ENCODE measurements at regions not wholly inside any gene's neighbourhood (a gene's known extent, or its start where the extent isn't known, plus 50 kb on each side); places are given as distances from the start of the nearest gene placed in this dataset.
"Not testable (repeated sequence)": the region's sequence is repeated elsewhere in the genome, so short reads cannot be mapped to it uniquely, and the experiment has no call there.

GRCh38 chr12:33205981-33206380, 233.6 kb downstream of the SYT10 start:
- no peaks in the 10 kb centered on the region for H3K27me3 ChIP-seq (ENCODE audit: control insufficient read depth, insufficient read depth, low read length)
- no peaks in the 10 kb centered on the region for H3K36me3 ChIP-seq (ENCODE audit: control insufficient read depth, insufficient read depth, low read length)
- H3K9me3 ChIP-seq (ENCODE audit: control insufficient read depth, low read depth, low read length): no peaks in the 10 kb centered on the region
- H3K4me3 ChIP-seq (ENCODE audit: low read length): no peak overlapping the region
- no peak for DNase-seq
- no peak overlapping the region for H3K27ac ChIP-seq (ENCODE audit: low read length)
- H3K4me1 ChIP-seq (ENCODE audit: control insufficient read depth, insufficient read depth, low read length): no peaks in the 10 kb centered on the region
- no CpG with 5 or more reads among the region's 2 CpGs for whole genome bisulfite sequencing (ENCODE audit: insufficient coverage, low lambda C conversion rate)

DNA sequence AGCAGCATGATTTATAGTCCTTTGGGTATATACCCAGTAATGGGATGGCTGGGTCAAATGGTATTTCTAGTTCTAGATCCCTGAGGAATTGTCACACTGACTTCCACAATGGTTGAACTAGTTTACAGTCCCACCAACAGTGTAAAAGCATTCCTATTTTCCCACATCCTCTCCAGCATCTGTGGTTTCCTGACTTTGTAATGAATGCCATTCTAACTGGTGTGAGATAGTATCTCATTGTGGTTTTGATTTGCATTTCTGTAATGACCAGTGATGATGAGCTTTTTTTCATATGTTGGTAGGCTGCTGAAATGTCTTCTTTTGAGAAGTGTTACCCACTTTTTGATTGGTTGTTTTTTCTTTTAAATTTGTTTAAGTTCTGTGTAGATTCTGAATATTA, 245.2 kb downstream of the SYT10 start:
- not testable (repeated sequence) for H3K27me3 ChIP-seq (ENCODE audit: control insufficient read depth, insufficient read depth, low read length); H3K9me3 ChIP-seq (ENCODE audit: control insufficient read depth, low read depth, low read length); DNase-seq; H3K36me3 ChIP-seq (ENCODE audit: control insufficient read depth, insufficient read depth, low read length); H3K27ac ChIP-seq (ENCODE audit: low read length); H3K4me1 ChIP-seq (ENCODE audit: control insufficient read depth, insufficient read depth, low read length); H3K4me3 ChIP-seq (ENCODE audit: low read length)

- no peak for DNase-seq
- H3K4me3 ChIP-seq (ENCODE audit: low read length): no peak overlapping the region
- H3K36me3 ChIP-seq (ENCODE audit: control insufficient read depth, insufficient read depth, low read length): no peaks in the 10 kb centered on the region
- H3K9me3 ChIP-seq (ENCODE audit: control insufficient read depth, low read depth, low read length): no peaks in the 10 kb centered on the region
- no peaks in the 10 kb centered on the region for H3K4me1 ChIP-seq (ENCODE audit: control insufficient read depth, insufficient read depth, low read length)
- no peak overlapping the region for H3K27ac ChIP-seq (ENCODE audit: low read length)
- no CpG with 5 or more reads among the region's 4 CpGs for WGBS (ENCODE audit: insufficient coverage, low lambda C conversion rate)
- no peaks in the 10 kb centered on the region for H3K27me3 ChIP-seq (ENCODE audit: control insufficient read depth, insufficient read depth, low read length)
These were observed 247.4 kb downstream of the SYT10 start for GRCh38 chr12:33192226-33192625.

DNA sequence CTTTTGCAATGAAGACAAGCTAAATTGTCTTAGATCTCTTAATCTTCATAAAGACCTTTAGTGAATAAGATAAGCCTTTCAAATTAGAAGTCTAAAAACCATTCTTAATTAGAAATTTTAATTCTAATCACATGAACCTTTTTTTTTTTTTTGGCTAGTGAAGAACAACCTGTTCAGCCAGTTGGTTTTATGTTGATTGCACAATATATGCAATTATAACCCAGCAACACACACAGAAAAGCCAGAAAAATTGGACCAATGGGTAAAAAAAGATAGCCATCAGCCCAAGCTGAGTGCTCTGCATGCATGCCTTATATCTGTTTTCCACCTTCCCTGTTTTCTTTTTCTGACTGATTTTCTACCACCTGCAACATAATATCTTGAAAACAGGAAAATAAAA, 252.2 kb downstream of the SYT10 start:
- H3K27me3 ChIP-seq (ENCODE audit: control insufficient read depth, insufficient read depth, low read length): no peaks in the 10 kb centered on the region
- H3K27ac ChIP-seq (ENCODE audit: low read length): no peak overlapping the region
- DNase-seq: no peak
- no peaks in the 10 kb centered on the region for H3K9me3 ChIP-seq (ENCODE audit: control insufficient read depth, low read depth, low read length)
- no peaks in the 10 kb centered on the region for H3K4me1 ChIP-seq (ENCODE audit: control insufficient read depth, insufficient read depth, low read length)
- H3K4me3 ChIP-seq (ENCODE audit: low read length): no peak overlapping the region
- H3K36me3 ChIP-seq (ENCODE audit: control insufficient read depth, insufficient read depth, low read length): no peaks in the 10 kb centered on the region

DNA sequence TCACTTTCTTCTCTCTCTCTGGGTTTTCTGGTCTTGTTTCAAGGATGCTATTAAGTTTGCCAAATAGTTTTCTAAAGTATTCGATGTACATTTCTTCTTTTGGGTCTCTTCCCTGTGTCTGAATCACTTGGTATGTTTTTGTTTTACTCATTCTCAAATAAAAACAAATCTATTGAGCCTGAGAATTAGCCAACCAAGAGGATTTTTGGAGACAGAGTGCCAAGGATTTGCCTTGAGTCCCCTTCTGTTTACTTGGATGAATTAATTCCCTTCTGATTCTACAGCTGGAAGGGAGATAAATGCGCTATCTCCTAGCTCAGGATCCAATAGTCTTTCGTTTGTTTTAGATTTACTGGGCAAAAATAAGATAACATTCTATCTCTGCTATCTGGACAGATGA, 255.5 kb downstream of the SYT10 start:
- Histone ChIP-seq H3K27ac (ENCODE audit: low read length) (no peak overlapping the region), H3K4me1 (ENCODE audit: control insufficient read depth, insufficient read depth, low read length) (no peaks in the 10 kb centered on the region), H3K4me3 (ENCODE audit: low read length) (no peak overlapping the region), H3K36me3 (ENCODE audit: control insufficient read depth, insufficient read depth, low read length) (no peaks in the 10 kb centered on the region), H3K9me3 (ENCODE audit: control insufficient read depth, low read depth, low read length) (no peaks in the 10 kb centered on the region), H3K27me3 (ENCODE audit: control insufficient read depth, insufficient read depth, low read length) (no peaks in the 10 kb centered on the region)
- WGBS (ENCODE audit: insufficient coverage, low lambda C conversion rate): 100% methylated on average over 1 of the region's 3 CpGs
- no peak for DNase-seq

- Histone ChIP-seq H3K27ac (ENCODE audit: low read length) (no peak overlapping the region), H3K9me3 (ENCODE audit: control insufficient read depth, low read depth, low read length) (no peaks in the 10 kb centered on the region), H3K27me3 (ENCODE audit: control insufficient read depth, insufficient read depth, low read length) (no peaks in the 10 kb centered on the region), H3K4me3 (ENCODE audit: low read length) (no peak overlapping the region), H3K36me3 (ENCODE audit: control insufficient read depth, insufficient read depth, low read length) (no peaks in the 10 kb centered on the region), H3K4me1 (ENCODE audit: control insufficient read depth, insufficient read depth, low read length) (no peaks in the 10 kb centered on the region)
- DNase-seq: no peak
- WGBS (ENCODE audit: insufficient coverage, low lambda C conversion rate): 25% methylated on average over 1 of the region's 1 CpG
These were observed 257.1 kb downstream of the SYT10 start for GRCh38 chr12:33182485-33182884.

DNA sequence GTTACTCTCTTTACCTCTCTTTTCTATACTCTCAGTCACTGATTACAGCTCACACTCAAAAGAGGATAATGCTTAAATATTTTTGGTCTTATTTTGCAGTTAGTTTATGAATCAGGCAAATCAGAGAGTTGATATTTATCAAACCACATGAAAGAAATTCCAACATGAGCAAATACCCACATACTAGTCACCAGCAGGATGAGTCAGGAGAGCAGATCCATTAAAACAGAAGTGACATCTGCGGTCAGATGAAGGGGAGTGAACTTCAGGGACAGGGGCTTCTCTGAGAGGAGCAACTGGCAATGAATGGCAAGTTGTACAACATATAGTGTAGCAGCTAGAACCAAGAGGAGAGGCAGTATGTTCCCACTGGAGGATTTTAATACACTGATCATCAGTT, 258.7 kb downstream of the SYT10 start:
- Histone ChIP-seq H3K36me3 (ENCODE audit: control insufficient read depth, insufficient read depth, low read length) (no peaks in the 10 kb centered on the region), H3K27me3 (ENCODE audit: control insufficient read depth, insufficient read depth, low read length) (no peaks in the 10 kb centered on the region), H3K4me1 (ENCODE audit: control insufficient read depth, insufficient read depth, low read length) (no peaks in the 10 kb centered on the region), H3K27ac (ENCODE audit: low read length) (no peak overlapping the region), H3K4me3 (ENCODE audit: low read length) (no peak overlapping the region), H3K9me3 (ENCODE audit: control insufficient read depth, low read depth, low read length) (no peaks in the 10 kb centered on the region)
- no peak for DNase-seq
- WGBS (ENCODE audit: insufficient coverage, low lambda C conversion rate): no CpG with 5 or more reads among the region's 1 CpG

DNA sequence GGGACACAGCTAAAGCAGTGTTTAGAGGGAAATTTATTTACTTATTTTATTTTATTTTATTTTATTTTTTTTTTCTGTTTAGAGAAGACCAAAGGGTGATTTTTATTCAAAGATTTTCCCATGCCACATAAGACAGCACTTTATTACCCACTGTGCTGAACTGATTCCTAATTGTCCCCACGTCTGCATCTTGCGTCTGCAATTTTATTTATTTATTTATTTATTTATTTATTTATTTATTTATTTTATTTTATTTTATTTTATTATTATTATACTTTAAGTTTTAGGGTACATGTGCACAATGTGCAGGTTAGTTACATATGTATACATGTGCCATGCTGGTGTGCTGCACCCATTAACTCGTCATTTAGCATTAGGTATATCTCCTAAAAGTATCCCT, 269.7 kb upstream of the PKP2 start:
- not testable (repeated sequence) for H3K27me3 ChIP-seq (ENCODE audit: control insufficient read depth, insufficient read depth, low read length); H3K4me3 ChIP-seq (ENCODE audit: low read length); H3K36me3 ChIP-seq (ENCODE audit: control insufficient read depth, insufficient read depth, low read length); DNase-seq; H3K27ac ChIP-seq (ENCODE audit: low read length); H3K4me1 ChIP-seq (ENCODE audit: control insufficient read depth, insufficient read depth, low read length); H3K9me3 ChIP-seq (ENCODE audit: control insufficient read depth, low read depth, low read length)
- WGBS (ENCODE audit: insufficient coverage, low lambda C conversion rate): 80% methylated on average over 2 of the region's 3 CpGs

- Histone ChIP-seq H3K27me3 (ENCODE audit: control insufficient read depth, insufficient read depth, low read length) (no peaks in the 10 kb centered on the region), H3K36me3 (ENCODE audit: control insufficient read depth, insufficient read depth, low read length) (no peaks in the 10 kb centered on the region), H3K4me1 (ENCODE audit: control insufficient read depth, insufficient read depth, low read length) (no peaks in the 10 kb centered on the region), H3K4me3 (ENCODE audit: low read length) (no peak overlapping the region), H3K27ac (ENCODE audit: low read length) (no peak overlapping the region), H3K9me3 (ENCODE audit: control insufficient read depth, low read depth, low read length) (no peaks in the 10 kb centered on the region)
- WGBS (ENCODE audit: insufficient coverage, low lambda C conversion rate): 40% methylated on average over 2 of the region's 4 CpGs
- DNase-seq: peak in 1 of 2 donors; percentile 0
These were observed 259.5 kb upstream of the PKP2 start for GRCh38 chr12:33156042-33156441.

DNA sequence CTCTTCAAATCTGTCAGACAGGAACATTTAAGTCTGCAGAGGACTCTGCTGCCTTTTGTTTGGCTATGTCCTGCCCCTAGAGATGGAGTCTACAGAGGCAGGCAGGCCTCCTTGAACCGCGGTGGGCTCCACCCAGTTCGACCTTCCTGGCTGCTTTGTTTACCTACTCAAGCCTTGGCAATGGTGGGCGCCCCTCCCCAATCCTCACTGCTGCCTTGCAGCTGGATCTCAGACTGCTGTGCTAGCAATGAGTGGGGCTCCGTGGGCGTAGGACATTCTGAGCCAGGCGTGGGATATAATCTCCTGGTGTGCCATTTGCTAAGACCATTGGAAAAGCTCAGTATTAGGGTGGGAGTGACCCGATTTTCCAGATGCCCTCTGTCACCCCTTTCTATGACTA, 250.7 kb upstream of the PKP2 start:
- not testable (repeated sequence) for H3K27ac ChIP-seq (ENCODE audit: low read length); H3K27me3 ChIP-seq (ENCODE audit: control insufficient read depth, insufficient read depth, low read length); H3K4me3 ChIP-seq (ENCODE audit: low read length); H3K36me3 ChIP-seq (ENCODE audit: control insufficient read depth, insufficient read depth, low read length); DNase-seq; H3K9me3 ChIP-seq (ENCODE audit: control insufficient read depth, low read depth, low read length); H3K4me1 ChIP-seq (ENCODE audit: control insufficient read depth, insufficient read depth, low read length)
- no CpG with 5 or more reads among the region's 8 CpGs for WGBS (ENCODE audit: insufficient coverage, low lambda C conversion rate)

- WGBS (ENCODE audit: insufficient coverage, low lambda C conversion rate): 86% methylated on average over 1 of the region's 1 CpG
These were observed 232.9 kb upstream of the PKP2 start for GRCh38 chr12:33129500-33129899.

GRCh38 chr12:33125755-33126154, 229.2 kb upstream of the PKP2 start:
- H3K27me3 ChIP-seq (ENCODE audit: control insufficient read depth, insufficient read depth, low read length): no peaks in the 10 kb centered on the region
- no peak overlapping the region for H3K27ac ChIP-seq (ENCODE audit: low read length)
- H3K4me3 ChIP-seq (ENCODE audit: low read length): no peak overlapping the region
- no peaks in the 10 kb centered on the region for H3K4me1 ChIP-seq (ENCODE audit: control insufficient read depth, insufficient read depth, low read length)
- H3K36me3 ChIP-seq (ENCODE audit: control insufficient read depth, insufficient read depth, low read length): no peaks in the 10 kb centered on the region
- no peak for DNase-seq
- no peaks in the 10 kb centered on the region for H3K9me3 ChIP-seq (ENCODE audit: control insufficient read depth, low read depth, low read length)

More at GRCh38 chr12:33129500-33129899, 232.9 kb upstream of the PKP2 start:
- no peaks in the 10 kb centered on the region for H3K36me3 ChIP-seq (ENCODE audit: control insufficient read depth, insufficient read depth, low read length)
- no peaks in the 10 kb centered on the region for H3K27me3 ChIP-seq (ENCODE audit: control insufficient read depth, insufficient read depth, low read length)
- H3K9me3 ChIP-seq (ENCODE audit: control insufficient read depth, low read depth, low read length): no peaks in the 10 kb centered on the region
- H3K4me1 ChIP-seq (ENCODE audit: control insufficient read depth, insufficient read depth, low read length): no peaks in the 10 kb centered on the region
- peak in 1 of 2 donors; percentile 0 for DNase-seq
- no peak overlapping the region for H3K27ac ChIP-seq (ENCODE audit: low read length)
- H3K4me3 ChIP-seq (ENCODE audit: low read length): no peak overlapping the region

Data from large intestine (tissue), 3 donors.